GM12878 (cell line): ENCODE measurements at regions not wholly inside any gene's neighbourhood (a gene's known extent, or its start where the extent isn't known, plus 50 kb on each side); places are given as distances from the start of the nearest gene placed in this dataset.

Experiments
- ATAC-seq: fragments of 200-7000 bp; cut with Tn5 transposase; 3 replicates; pipeline ENCODE4 v1.9.1; 2020; ENCODE audit warnings: mild to moderate bottlenecking, moderate library complexity
- BruUV-seq: library from RNA; stranded (reverse); fragments of 400-500 nt; replicated peaks from 2 replicates; lab custom pipeline; 2021; lab: Mats Ljungman, UMichigan
- CTCF ChIA-PET: fragments of 300-600 bp; sonication (Branson Sonifier 250); formaldehyde crosslinking; extraction: SDS; loops from one replicate; lab custom pipeline; 2021; ENCODE audit warnings: inconsistent platforms; lab: Yijun Ruan, JAX
- POLR2A ChIA-PET: fragments of 350-600 bp; formaldehyde crosslinking; extraction: SDS; loops from one replicate; lab custom pipeline; 2021; ENCODE audit warnings: inconsistent platforms; lab: Charles Lee
- RAD21 ChIA-PET: fragments of 300-600 bp; sonication (Branson Sonifier 250); formaldehyde crosslinking; loops from one replicate; lab custom pipeline; 2023; ENCODE audit warnings: antibody characterized with exemption; ENCODE audit not compliant: unreplicated experiment; lab: Charles Lee
- SMC1A ChIA-PET: fragments of 300-600 bp; sonication (Branson Sonifier 250); formaldehyde crosslinking; loops from one replicate; lab custom pipeline; 2023; ENCODE audit not compliant: unreplicated experiment, uncharacterized antibody; lab: Charles Lee
- DNase-seq: peaks from one replicate; pipeline ENCODE4 v3.0.0-alpha.2; 2011; ENCODE audit warnings: low read depth, low spot score
- FAIRE-seq: peaks from 3 replicates; lab custom pipeline; 2011; peaks lifted over from hg19 to GRCh38; lab: Jason Lieb, UNC
- H2AFZ ChIP-seq: 2 replicates; pipeline ENCODE4 v1.6.0; 2011; ENCODE audit warnings: low read depth, low read length, control low read depth; ENCODE audit not compliant: control insufficient read depth
- H3K27ac ChIP-seq: 2 replicates; pipeline ENCODE4 v1.5.1; 2011; ENCODE audit warnings: control low read depth; ENCODE audit not compliant: control insufficient read depth, insufficient read depth
- H3K27me3 ChIP-seq, 2 experiments: replicated peaks in 1 of 2; 2 replicates each; pipeline versions ENCODE4 v1.6.0 to v1.6.1; 2011; ENCODE audit warnings: low read length in 1 of 2; ENCODE audit not compliant: control insufficient read depth in 2 of 2, insufficient read depth in 2 of 2
- H3K36me3 ChIP-seq, 2 experiments: 2 replicates each; pipeline ENCODE4 v1.5.1; 2011; ENCODE audit warnings: low read length in 1 of 2; ENCODE audit not compliant: control insufficient read depth in 2 of 2, insufficient read depth in 2 of 2
- H3K4me1 ChIP-seq: 2 replicates; pipeline ENCODE4 v1.6.1; 2011; ENCODE audit warnings: mild to moderate bottlenecking, low read length, moderate library complexity, mixed read lengths; ENCODE audit not compliant: control insufficient read depth, insufficient read depth
- H3K4me2 ChIP-seq: 2 replicates; pipeline ENCODE4 v1.6.0; 2011; ENCODE audit warnings: control low read depth; ENCODE audit not compliant: control insufficient read depth, insufficient read depth
- H3K4me3 ChIP-seq: fragments of 200-600 bp; sonication (generic); 2 replicates; pipeline ENCODE4 v1.5.1; 2016
- H3K79me2 ChIP-seq: 2 replicates; pipeline ENCODE4 v1.6.0; 2011; ENCODE audit warnings: low read length; ENCODE audit not compliant: control insufficient read depth, insufficient read depth
- H3K9ac ChIP-seq: 2 replicates; pipeline ENCODE4 v1.8.0; 2011; ENCODE audit warnings: low read length, control low read depth, mixed read lengths; ENCODE audit not compliant: control insufficient read depth, insufficient read depth
- H3K9me3 ChIP-seq: replicated peaks from 3 replicates; pipeline ENCODE4 v1.5.1; 2011; ENCODE audit warnings: mild to moderate bottlenecking, low read length; ENCODE audit not compliant: control insufficient read depth, insufficient read depth
- H4K20me1 ChIP-seq: 2 replicates; pipeline ENCODE4 v1.6.0; 2011; ENCODE audit not compliant: control insufficient read depth, insufficient read depth
- CHD4 ChIP-seq: fragments of 200-600 bp; sonication (generic); IDR thresholded peaks from 2 replicates; pipeline ENCODE4 v1.6.1; 2016; ENCODE audit warnings: mild to moderate bottlenecking
- DPF2 ChIP-seq: fragments of 450-650 bp; IDR thresholded peaks from 2 replicates; pipeline ENCODE4 v1.6.1; 2017; ENCODE audit warnings: mild to moderate bottlenecking
- NRF1 ChIP-seq: conservative IDR thresholded peaks from 2 replicates; pipeline ENCODE4 v1.6.1; 2011; ENCODE audit warnings: mild to moderate bottlenecking, low read depth, low read length, improper control_type of control experiment
- WGBS: methylation state at CpG from one replicate; pipeline ENCODE4 v1.1.6; 2016; ENCODE audit warnings: low lambda C conversion rate; ENCODE audit not compliant: insufficient replicate concordance, insufficient coverage; ENCODE audit errors: missing lambda C conversion rate; 5-methylcytosine and 5-hydroxymethylcytosine counted together
- in situ Hi-C: fragments of 300-500 bp; cut with MboI; formaldehyde crosslinking; loops from 9 replicates; pipeline ENCODE4 v1.14.3; 2018; ENCODE audit warnings: mixed read lengths
- intact Hi-C: fragments of 100-400 bp; cut with micrococcal nuclease; formaldehyde crosslinking; loops from one replicate; pipeline ENCODE4 v1.14.2; 2022; ENCODE audit not compliant: unreplicated experiment
- TF ChIP-seq, protein P1 (sequence below): fragments of 450-650 bp; formaldehyde crosslinking; IDR thresholded peaks from 2 replicates; pipeline ENCODE4 v1.5.0; 2022; ENCODE audit warnings: mild to moderate bottlenecking, missing genetic modification characterization

DNA sequence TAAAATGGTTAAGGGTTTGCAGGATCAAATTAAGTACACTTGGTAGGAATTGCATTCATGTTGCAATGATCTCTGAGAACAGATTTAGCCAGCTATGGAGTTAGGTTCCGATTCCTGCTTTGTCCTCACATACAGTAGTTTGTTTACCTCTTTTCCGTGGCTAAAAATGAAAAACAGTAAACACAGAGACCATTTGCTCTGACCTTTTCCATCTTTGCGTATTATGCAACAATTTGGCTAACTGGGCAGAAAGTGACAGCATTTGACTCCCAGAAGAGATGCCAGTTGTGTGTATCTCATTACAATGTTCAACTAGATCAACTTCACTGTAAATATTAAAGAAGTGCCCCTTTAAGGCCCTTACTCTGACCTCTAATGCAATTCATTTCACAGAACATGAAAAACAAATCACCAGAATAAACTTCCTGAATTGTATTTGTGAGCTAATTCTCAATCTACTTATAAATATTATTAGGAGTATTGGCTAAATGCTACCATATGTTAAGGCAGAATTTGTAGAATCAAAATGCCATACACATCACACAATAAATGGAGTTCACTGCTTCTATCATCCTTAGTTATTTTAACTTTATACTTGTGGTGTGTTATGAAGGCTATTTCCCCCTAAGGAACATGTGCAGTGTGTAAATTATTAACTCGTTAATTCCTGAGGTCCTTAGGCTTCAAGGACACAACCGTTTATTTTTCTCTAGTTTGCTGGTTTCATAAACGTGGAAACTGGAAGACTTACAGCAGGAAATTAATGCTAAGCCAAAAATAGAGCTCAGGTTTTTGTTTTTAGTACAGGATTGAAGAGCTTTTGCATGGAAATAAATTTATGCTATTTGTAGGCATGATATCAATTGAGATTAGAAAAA lies 380.7 kb upstream of the CITED2 start:
- CTCF ChIA-PET = no interaction called here
- no peaks in the 10 kb centered on the region for H3K36me3 ChIP-seq
- TF ChIP-seq CHD4 = no peak
- TF ChIP-seq DPF2 = no peak
- TF ChIP-seq, protein P1, sequence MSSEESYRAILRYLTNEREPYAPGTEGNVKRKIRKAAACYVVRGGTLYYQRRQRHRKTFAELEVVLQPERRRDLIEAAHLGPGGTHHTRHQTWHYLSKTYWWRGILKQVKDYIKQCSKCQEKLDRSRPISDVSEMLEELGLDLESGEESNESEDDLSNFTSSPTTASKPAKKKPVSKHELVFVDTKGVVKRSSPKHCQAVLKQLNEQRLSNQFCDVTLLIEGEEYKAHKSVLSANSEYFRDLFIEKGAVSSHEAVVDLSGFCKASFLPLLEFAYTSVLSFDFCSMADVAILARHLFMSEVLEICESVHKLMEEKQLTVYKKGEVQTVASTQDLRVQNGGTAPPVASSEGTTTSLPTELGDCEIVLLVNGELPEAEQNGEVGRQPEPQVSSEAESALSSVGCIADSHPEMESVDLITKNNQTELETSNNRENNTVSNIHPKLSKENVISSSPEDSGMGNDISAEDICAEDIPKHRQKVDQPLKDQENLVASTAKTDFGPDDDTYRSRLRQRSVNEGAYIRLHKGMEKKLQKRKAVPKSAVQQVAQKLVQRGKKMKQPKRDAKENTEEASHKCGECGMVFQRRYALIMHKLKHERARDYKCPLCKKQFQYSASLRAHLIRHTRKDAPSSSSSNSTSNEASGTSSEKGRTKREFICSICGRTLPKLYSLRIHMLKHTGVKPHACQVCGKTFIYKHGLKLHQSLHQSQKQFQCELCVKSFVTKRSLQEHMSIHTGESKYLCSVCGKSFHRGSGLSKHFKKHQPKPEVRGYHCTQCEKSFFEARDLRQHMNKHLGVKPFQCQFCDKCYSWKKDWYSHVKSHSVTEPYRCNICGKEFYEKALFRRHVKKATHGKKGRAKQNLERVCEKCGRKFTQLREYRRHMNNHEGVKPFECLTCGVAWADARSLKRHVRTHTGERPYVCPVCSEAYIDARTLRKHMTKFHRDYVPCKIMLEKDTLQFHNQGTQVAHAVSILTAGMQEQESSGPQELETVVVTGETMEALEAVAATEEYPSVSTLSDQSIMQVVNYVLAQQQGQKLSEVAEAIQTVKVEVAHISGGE (CRISPR knock-in tag) = no peak
- TF ChIP-seq NRF1 = no peak
- TF ChIP-seq, all 136 proteins: peak for 0
- POLR2A ChIA-PET = interaction anchor here (0.5 kb wide), 1 partner anchor 9 kb away, joined by 3 read pairs; no protein-coding TSS in a partner anchor
- Histone ChIP-seq H2AFZ (no peak overlapping the region), H3K27ac (no peak overlapping the region), H4K20me1 (no peaks in the 10 kb centered on the region), H3K79me2 (no peaks in the 10 kb centered on the region), H3K9ac (no peak overlapping the region), H3K4me1 (no peaks in the 10 kb centered on the region), H3K4me2 (no peak overlapping the region), H3K4me3 (no peak overlapping the region), H3K27me3 (no peaks in the 10 kb centered on the region), H3K9me3 (no peaks in the 10 kb centered on the region)
- intact Hi-C loops = no loop called here
- no peak for DNase-seq
- no TSS peak for BruUV-seq
- SMC1A ChIA-PET = interaction anchor here (1.3 to 2.3 kb wide), 3 partner anchors 9 to 16 kb away, joined by 3 to 12 read pairs (median 4); no protein-coding TSS in a partner anchor
- RAD21 ChIA-PET = interaction anchor here (1.1 kb wide), 1 partner anchor 12 kb away, joined by 3 read pairs; no protein-coding TSS in a partner anchor
- 33% methylated on average over 6 of the region's 6 CpGs for WGBS
- in situ Hi-C loops = no loop called here
- ATAC-seq = no peak
- FAIRE-seq = no peak
